Activated CD8-positive, alpha-beta T cell treated with anti-CD3 and anti-CD28 coated beads, Interleukin-2, amount 10 ng/mL, durations not matched to agents 7 days and 5 days (primary cell): ENCODE measurements at regions not wholly inside any gene's neighbourhood (a gene's known extent, or its start where the extent isn't known, plus 50 kb on each side); places are given as distances from the start of the nearest gene placed in this dataset.

ENCODE experiments used
- ATAC-seq: fragments of 150-1000 bp; cut with Tn5 transposase; one replicate; pipeline ENCODE4 v1.10.0; 2021; ENCODE audit warnings: moderate library complexity
- CTCF ChIA-PET: fragments of 350-600 bp; sonication (Branson Sonifier 250); formaldehyde crosslinking; loops from one replicate; lab custom pipeline; 2021; ENCODE audit warnings: antibody characterized with exemption; lab: Charles Lee
- POLR2A ChIA-PET: fragments of 350-600 bp; sonication (Branson Sonifier 250); formaldehyde crosslinking; loops from one replicate; lab custom pipeline; 2021; ENCODE audit warnings: antibody characterized with exemption; lab: Charles Lee
- DNase-seq: peaks from one replicate; pipeline ENCODE4 v3.0.0-alpha.2; 2020
- H3K27ac Mint-ChIP-seq: one replicate; pipeline ENCODE4 v1.8.0; 2021; ENCODE audit warnings: mild to moderate bottlenecking, mixed read lengths
- H3K27me3 Mint-ChIP-seq: one replicate; pipeline ENCODE4 v1.8.0; 2021; ENCODE audit warnings: low read depth, mixed read lengths
- H3K36me3 Mint-ChIP-seq: one replicate; pipeline ENCODE4 v1.8.0; 2021; ENCODE audit warnings: low read depth, mixed read lengths
- H3K4me1 Mint-ChIP-seq: one replicate; pipeline ENCODE4 v1.8.0; 2021; ENCODE audit warnings: low read depth, mixed read lengths
- H3K4me3 Mint-ChIP-seq: one replicate; pipeline ENCODE4 v1.8.0; 2021; ENCODE audit warnings: mild to moderate bottlenecking, mixed read lengths
- H3K9me3 Mint-ChIP-seq: one replicate; pipeline ENCODE4 v1.8.0; 2022; ENCODE audit warnings: mixed read lengths; ENCODE audit not compliant: insufficient read depth

GRCh38 chr13:88376760-88377388 is 705.7 kb downstream of the SLITRK5 start:
- Mint-ChIP-seq H3K36me3 (no peaks in the 10 kb centered on the region), H3K27ac (no peak overlapping the region), H3K4me1 (no peaks in the 10 kb centered on the region), H3K27me3 (no peaks in the 10 kb centered on the region), H3K9me3 (peaks cover 7% of the 10 kb centered on the region), H3K4me3 (no peak overlapping the region)
- ChIA-PET POLR2A (no interaction called here), CTCF (no interaction called here)
- DNase-seq (no peak), ATAC-seq (no peak)

GRCh38 chr13:88377852-88378251 is 706.7 kb downstream of the SLITRK5 start:
- no peak overlapping the region for H3K4me3 Mint-ChIP-seq
- H3K9me3 Mint-ChIP-seq, result peaks cover 7% of the 10 kb centered on the region
- ChIA-PET POLR2A (no interaction called here), CTCF (no interaction called here)
- no peak overlapping the region for H3K27ac Mint-ChIP-seq
- DNase-seq (no peak), ATAC-seq (no peak)
- no peaks in the 10 kb centered on the region for H3K36me3 Mint-ChIP-seq
- no peaks in the 10 kb centered on the region for H3K27me3 Mint-ChIP-seq
- H3K4me1 Mint-ChIP-seq, result no peaks in the 10 kb centered on the region

- Mint-ChIP-seq H3K27ac (no peak overlapping the region), H3K27me3 (no peaks in the 10 kb centered on the region), H3K4me1 (no peaks in the 10 kb centered on the region), H3K36me3 (no peaks in the 10 kb centered on the region), H3K4me3 (no peak overlapping the region), H3K9me3 (no peaks in the 10 kb centered on the region)
- ChIA-PET CTCF (no interaction called here), POLR2A (no interaction called here)
- ATAC-seq (no peak), DNase-seq (no peak)
Observed at GRCh38 chr13:88384542-88384941, 713.4 kb downstream of the SLITRK5 start.

GRCh38 chr13:88395804-88396203 is 724.6 kb downstream of the SLITRK5 start:
- Mint-ChIP-seq H3K27ac (no peak overlapping the region), H3K4me3 (no peak overlapping the region), H3K27me3 (no peaks in the 10 kb centered on the region), H3K4me1 (no peaks in the 10 kb centered on the region), H3K9me3 (peaks cover 6% of the 10 kb centered on the region), H3K36me3 (no peaks in the 10 kb centered on the region)
- CTCF ChIA-PET, result no interaction called here
- ATAC-seq (no peak), DNase-seq (no peak)
- POLR2A ChIA-PET, result no interaction called here

- Mint-ChIP-seq H3K27me3 (no peaks in the 10 kb centered on the region), H3K4me1 (no peaks in the 10 kb centered on the region), H3K4me3 (no peak overlapping the region), H3K36me3 (no peaks in the 10 kb centered on the region), H3K27ac (no peak overlapping the region), H3K9me3 (peaks cover 14% of the 10 kb centered on the region)
- ATAC-seq (no peak), DNase-seq (no peak)
- ChIA-PET POLR2A (no interaction called here), CTCF (no interaction called here)
Observed at GRCh38 chr13:88411696-88412095, 740.5 kb downstream of the SLITRK5 start.

- H3K36me3 Mint-ChIP-seq, result no peaks in the 10 kb centered on the region
Observed at GRCh38 chr13:88417801-88418200, 746.6 kb downstream of the SLITRK5 start.

GRCh38 chr13:88424463-88424862 is 753.3 kb downstream of the SLITRK5 start:
- CTCF ChIA-PET, result no interaction called here
- DNase-seq (no peak), ATAC-seq (no peak)
- Mint-ChIP-seq H3K4me3 (no peak overlapping the region), H3K27ac (no peak overlapping the region), H3K9me3 (peaks cover 6% of the 10 kb centered on the region), H3K4me1 (no peaks in the 10 kb centered on the region), H3K27me3 (no peaks in the 10 kb centered on the region), H3K36me3 (no peaks in the 10 kb centered on the region)
- POLR2A ChIA-PET, result no interaction called here

More at GRCh38 chr13:88417801-88418200, 746.6 kb downstream of the SLITRK5 start:
- ATAC-seq (no peak), DNase-seq (no peak)
- Mint-ChIP-seq H3K27me3 (no peaks in the 10 kb centered on the region), H3K27ac (no peak overlapping the region), H3K9me3 (peaks cover 11% of the 10 kb centered on the region), H3K4me1 (no peaks in the 10 kb centered on the region), H3K4me3 (no peak overlapping the region)
- CTCF ChIA-PET, result no interaction called here
- POLR2A ChIA-PET, result no interaction called here

GRCh38 chr13:88426661-88427060 is 755.5 kb downstream of the SLITRK5 start:
- no peak for ATAC-seq
- no peaks in the 10 kb centered on the region for H3K36me3 Mint-ChIP-seq
- CTCF ChIA-PET, result no interaction called here
- H3K9me3 Mint-ChIP-seq, result peaks cover 4% of the 10 kb centered on the region
- no peaks in the 10 kb centered on the region for H3K27me3 Mint-ChIP-seq
- H3K27ac Mint-ChIP-seq, result no peak overlapping the region
- POLR2A ChIA-PET, result no interaction called here
- DNase-seq, result no peak
- no peak overlapping the region for H3K4me3 Mint-ChIP-seq
- no peaks in the 10 kb centered on the region for H3K4me1 Mint-ChIP-seq

GRCh38 chr13:88429862-88430261 is 758.7 kb downstream of the SLITRK5 start:
- DNase-seq, result no peak
- peaks cover 8% of the 10 kb centered on the region for H3K9me3 Mint-ChIP-seq
- ATAC-seq, result no peak
- no peaks in the 10 kb centered on the region for H3K36me3 Mint-ChIP-seq
- no peaks in the 10 kb centered on the region for H3K27me3 Mint-ChIP-seq
- H3K27ac Mint-ChIP-seq, result no peak overlapping the region
- ChIA-PET POLR2A (no interaction called here), CTCF (no interaction called here)
- H3K4me3 Mint-ChIP-seq, result no peak overlapping the region
- no peaks in the 10 kb centered on the region for H3K4me1 Mint-ChIP-seq

- DNase-seq (no peak), ATAC-seq (no peak)
- CTCF ChIA-PET, result no interaction called here
- H3K4me1 Mint-ChIP-seq, result no peaks in the 10 kb centered on the region
- no peaks in the 10 kb centered on the region for H3K36me3 Mint-ChIP-seq
- POLR2A ChIA-PET, result no interaction called here
- H3K9me3 Mint-ChIP-seq, result peaks cover 10% of the 10 kb centered on the region
- H3K27ac Mint-ChIP-seq, result no peak overlapping the region
- H3K27me3 Mint-ChIP-seq, result no peaks in the 10 kb centered on the region
- no peak overlapping the region for H3K4me3 Mint-ChIP-seq
Observed at GRCh38 chr13:88434953-88435352, 763.8 kb downstream of the SLITRK5 start.

- DNase-seq (no peak), ATAC-seq (no peak)
- no peaks in the 10 kb centered on the region for H3K36me3 Mint-ChIP-seq
- POLR2A ChIA-PET, result no interaction called here
- H3K4me3 Mint-ChIP-seq, result no peak overlapping the region
- no peaks in the 10 kb centered on the region for H3K27me3 Mint-ChIP-seq
- H3K4me1 Mint-ChIP-seq, result no peaks in the 10 kb centered on the region
- peaks cover 6% of the 10 kb centered on the region for H3K9me3 Mint-ChIP-seq
- CTCF ChIA-PET, result no interaction called here
- no peak overlapping the region for H3K27ac Mint-ChIP-seq
Observed at GRCh38 chr13:88436974-88437373, 765.8 kb downstream of the SLITRK5 start.

GRCh38 chr13:88450515-88450914 is 779.3 kb downstream of the SLITRK5 start:
- Mint-ChIP-seq H3K27me3 (no peaks in the 10 kb centered on the region), H3K4me1 (no peaks in the 10 kb centered on the region), H3K27ac (no peak overlapping the region), H3K36me3 (no peaks in the 10 kb centered on the region), H3K9me3 (peaks cover 3% of the 10 kb centered on the region), H3K4me3 (no peak overlapping the region)
- CTCF ChIA-PET, result no interaction called here
- DNase-seq (no peak), ATAC-seq (no peak)
- POLR2A ChIA-PET, result no interaction called here

GRCh38 chr13:88456151-88456550 is 785.0 kb downstream of the SLITRK5 start:
- Mint-ChIP-seq H3K4me3 (no peak overlapping the region), H3K27ac (no peak overlapping the region), H3K27me3 (no peaks in the 10 kb centered on the region), H3K4me1 (no peaks in the 10 kb centered on the region), H3K9me3 (peaks cover 3% of the 10 kb centered on the region), H3K36me3 (no peaks in the 10 kb centered on the region)
- DNase-seq (no peak), ATAC-seq (no peak)
- CTCF ChIA-PET, result no interaction called here
- POLR2A ChIA-PET, result no interaction called here
